Erythroblast (primary cell): ENCODE measurements at regions not wholly inside any gene's neighbourhood (a gene's known extent, or its start where the extent isn't known, plus 50 kb on each side); places are given as distances from the start of the nearest gene placed in this dataset.

Source experiments
- GATA1 ChIP-seq: IDR thresholded peaks from 2 replicates; pipeline ENCODE4 v1.6.1; 2011; ENCODE audit warnings: low read depth, mild to moderate bottlenecking, control low read depth, low read length, moderate library complexity
- POLR2A ChIP-seq: IDR thresholded peaks from 2 replicates; pipeline ENCODE4 v1.6.1; 2011; ENCODE audit warnings: mild to moderate bottlenecking, low read length

DNA sequence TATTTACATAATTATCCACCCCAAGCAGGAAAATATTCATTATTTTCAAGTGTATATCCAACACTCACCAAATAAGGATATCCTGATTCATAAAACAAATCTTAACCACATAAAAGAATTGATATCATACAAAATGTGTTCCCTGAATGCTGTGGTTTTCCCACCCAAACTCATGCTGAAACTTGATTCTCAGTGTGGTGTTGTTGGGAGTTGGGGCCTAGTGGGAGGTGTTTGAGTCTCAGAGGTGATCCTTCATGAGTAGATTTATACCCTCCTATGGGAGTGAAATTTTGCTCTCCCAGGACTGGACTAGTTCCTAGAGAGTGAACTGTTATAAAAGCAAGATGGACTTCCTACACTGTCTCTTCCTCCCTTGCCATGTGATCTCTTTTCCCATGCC, 1028.3 kb downstream of the SORCS1 start:
- TF ChIP-seq POLR2A (no peak), GATA1 (no peak)
